ENCODE measurements at regions not wholly inside any gene's neighbourhood (a gene's known extent, or its start where the extent isn't known, plus 50 kb on each side); places are given as distances from the start of the nearest gene placed in this dataset.

DNA sequence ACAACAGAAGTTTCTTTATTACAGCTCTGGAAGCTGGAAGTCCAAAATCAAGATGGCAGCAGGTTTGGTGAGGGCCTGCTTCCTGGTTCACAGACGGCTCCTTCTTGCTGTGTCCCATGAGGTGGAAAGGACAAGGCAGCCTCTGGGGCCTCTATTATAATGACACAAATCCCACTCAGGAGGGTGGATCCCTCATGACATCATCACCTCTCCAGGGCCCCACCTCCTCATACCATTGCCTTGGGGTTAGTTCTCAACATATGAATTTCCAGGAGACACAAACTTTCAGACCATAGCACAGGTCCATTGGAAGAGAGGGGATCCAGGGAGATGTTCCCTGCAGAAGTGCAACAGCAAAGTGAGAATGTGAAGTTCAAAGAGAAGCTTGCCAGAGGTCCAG, 202.8 kb downstream of the TFCP2L1 start:
- no peak for DNase-seq

DNA sequence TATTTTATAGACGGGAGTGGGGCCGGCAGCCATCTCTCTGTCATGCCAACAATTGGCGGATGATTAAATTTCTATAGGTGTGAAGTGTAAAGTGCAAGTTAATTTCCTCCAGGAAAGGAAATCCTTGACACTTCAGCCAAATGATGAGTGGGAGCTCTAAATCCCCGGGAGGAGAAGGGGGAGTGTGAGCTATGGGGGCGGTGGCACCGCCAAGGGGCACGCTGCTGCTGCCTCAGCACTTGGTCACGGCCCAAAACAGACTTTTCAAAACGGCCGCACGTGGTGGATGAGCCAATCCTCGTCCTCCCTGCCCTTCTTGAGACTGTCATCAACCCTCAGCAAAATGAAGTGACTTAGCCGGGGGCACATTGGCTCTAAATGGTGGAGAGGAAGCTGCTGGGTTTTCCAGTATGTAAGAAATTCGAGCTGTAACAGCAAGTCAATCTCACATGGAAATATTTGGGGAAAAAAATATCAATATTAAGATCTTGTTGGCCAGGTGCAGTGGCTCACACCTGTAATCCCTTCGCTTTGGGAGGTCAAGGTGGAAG, 200.8 kb downstream of the TFCP2L1 start:
- DNase-seq = no peak

- DNase-seq = no peak
Measured at GRCh38 chr2:121085801-121086200, 199.2 kb downstream of the TFCP2L1 start.

DNA sequence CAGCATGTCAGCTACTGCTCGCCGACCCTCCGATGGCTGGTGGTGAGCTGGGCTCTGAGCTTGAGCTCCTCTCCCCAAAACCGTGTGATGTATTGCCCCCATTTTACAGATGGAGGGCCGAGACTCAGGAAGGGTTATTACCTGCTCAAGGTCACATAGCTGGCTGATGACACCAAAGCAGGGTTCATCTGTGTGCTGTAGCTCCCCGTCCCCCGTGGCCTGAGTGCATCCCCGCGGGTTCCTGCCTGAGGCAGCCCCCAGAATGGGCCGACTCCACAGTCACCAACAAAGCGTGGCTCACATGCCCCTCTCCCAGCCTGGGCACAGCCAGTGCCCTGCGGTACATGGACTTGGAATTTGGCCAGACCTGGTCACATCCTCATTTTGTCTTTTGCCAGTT, 198.6 kb downstream of the TFCP2L1 start:
- no peak for DNase-seq

DNA sequence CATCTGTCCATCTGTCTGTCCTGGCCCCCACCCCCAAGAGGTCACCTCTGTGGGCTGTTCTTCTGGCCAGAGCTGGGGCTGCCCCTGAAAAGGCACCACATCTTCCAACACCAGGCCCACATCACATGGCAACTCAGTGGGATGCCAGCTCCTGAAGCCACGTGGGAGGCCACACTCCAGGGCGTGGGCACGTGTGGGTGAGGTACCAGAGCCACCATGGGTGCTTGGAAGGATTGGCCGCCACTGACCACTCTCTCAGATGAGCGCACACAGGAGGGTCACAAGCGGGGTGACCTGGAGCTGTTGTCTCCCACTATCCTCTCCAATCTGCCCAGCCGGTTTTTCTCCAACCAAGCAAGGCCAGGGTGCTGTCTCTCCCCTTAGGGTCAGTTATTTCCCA, 197.9 kb downstream of the TFCP2L1 start:
- DNase-seq = no peak

DNA sequence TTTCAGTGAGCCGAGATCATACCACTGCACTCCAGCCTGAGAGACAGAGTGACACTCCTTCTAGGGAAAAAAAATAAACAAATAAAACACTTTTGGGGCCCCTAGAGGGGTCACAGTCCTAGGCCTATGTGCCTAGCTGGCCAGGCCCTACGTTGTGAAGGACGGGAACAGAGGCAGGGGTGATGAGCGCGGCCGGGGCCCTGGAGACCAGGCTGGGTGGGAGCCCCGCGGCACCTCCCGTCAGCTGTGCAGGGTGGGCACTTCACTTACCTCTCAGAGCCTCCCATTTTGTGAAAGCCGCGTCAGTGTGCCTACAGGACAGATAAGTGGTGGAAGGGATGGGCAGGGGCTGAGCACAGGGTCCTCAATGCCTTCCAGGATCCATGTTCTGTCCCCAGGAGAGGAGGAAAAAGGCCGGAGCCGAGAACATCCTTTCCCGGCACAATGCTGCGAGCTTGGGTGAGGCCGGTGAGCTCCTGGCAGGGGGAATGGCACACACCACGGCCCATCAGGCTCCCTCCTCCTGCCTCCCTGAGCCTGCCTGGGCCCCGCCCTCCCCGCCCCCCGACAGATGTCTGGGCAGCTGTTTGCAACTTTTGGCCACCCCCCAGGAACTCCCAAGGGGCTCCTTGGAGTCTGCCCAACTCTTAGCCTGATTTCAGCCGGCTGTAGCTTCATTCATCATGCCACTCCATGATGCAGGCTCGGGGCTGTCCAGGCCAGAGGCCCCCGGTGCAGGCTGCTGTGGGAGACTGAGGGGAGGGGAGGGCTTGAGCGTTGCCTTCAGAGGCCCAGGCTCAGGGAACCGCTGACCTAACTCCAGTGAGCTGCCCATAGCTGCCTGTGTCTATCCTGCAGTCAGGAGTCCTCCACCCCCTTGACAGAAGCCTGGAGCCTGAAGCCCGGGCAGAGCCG, 196.5 kb downstream of the TFCP2L1 start:
- DNase-seq = no peak

- DNase-seq = no peak
Measured at GRCh38 chr2:121089166-121089510, 195.9 kb downstream of the TFCP2L1 start.

DNA sequence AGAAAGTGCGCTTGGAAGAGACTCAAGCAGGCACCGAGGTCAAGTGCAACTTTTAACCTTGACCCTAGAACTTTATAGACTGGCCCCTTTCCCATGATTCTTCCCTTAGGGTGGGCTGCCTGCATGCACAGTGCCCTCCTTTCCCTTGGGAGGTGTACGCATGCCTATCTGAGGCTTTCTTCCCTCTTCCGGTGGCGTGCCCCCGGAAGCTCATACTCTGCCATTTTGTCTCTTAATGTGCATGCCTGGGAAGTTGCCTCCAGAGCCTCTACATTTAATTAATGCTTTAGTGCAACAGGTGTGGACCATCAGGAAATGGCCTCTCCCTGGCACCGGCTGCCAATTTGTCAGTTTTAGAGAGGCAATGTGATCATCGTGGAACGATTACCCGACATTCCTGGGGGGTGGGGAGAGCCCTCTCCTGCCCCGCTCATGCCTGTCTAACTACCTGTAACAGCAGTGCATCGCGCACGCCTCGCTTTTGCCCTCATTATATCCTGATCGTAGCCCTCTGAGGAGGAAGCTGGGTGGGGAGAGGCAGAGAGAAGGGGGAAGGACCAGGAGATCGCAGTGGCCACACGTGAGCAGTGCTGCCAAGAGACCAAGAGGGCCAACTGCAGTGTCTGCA, 194.8 kb downstream of the TFCP2L1 start:
- DNase-seq = no peak

GRCh38 chr2:121092095-121092494, 192.9 kb downstream of the TFCP2L1 start:
- no peak for DNase-seq

GRCh38 chr2:121093692-121094091, 191.3 kb downstream of the TFCP2L1 start:
- no peak for DNase-seq

DNA sequence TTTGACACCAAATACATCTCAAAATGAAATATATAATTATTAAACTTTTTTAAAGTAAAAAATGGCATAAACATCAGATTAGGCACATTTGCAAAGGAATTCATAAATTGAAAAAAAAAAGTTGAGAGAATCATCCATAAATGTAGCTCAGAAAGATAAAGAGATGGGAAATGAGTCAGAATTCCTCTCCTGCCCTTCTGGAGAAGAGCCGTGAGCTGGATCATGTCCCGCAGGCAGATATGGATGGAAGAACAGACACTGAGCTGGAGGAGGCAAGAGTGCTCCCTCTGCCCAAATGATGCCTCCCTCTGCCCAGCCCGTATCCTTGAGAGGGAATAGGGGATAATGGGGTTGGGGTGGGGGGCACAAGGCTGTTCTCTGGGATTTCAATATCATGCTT, 190.9 kb downstream of the TFCP2L1 start:
- DNase-seq = no peak

DNA sequence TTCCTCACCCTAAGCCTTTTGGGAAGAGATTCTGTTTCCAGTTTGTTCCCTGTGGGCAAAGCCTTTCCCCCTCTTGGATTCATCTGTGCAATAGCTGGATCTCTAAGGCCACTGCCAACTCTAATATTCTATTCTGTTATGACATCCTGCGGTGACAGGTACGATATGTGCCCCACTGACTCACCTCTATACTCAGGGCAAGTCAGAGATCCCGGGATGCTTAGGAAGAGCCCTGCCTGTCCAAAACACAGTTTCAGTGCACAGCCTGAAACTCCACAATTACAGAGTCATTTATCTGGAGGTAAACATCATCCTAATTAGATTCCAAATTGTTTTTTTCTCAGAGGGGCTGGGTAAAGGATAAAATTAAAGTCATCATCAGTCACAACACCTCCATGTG, 190.2 kb downstream of the TFCP2L1 start:
- DNase-seq = no peak

GRCh38 chr2:121095257-121096080, 189.5 kb downstream of the TFCP2L1 start:
- DNase-seq = peak; percentile 19 to 39

GRCh38 chr2:121096611-121097010, 188.4 kb downstream of the TFCP2L1 start:
- no peak for DNase-seq

DNA sequence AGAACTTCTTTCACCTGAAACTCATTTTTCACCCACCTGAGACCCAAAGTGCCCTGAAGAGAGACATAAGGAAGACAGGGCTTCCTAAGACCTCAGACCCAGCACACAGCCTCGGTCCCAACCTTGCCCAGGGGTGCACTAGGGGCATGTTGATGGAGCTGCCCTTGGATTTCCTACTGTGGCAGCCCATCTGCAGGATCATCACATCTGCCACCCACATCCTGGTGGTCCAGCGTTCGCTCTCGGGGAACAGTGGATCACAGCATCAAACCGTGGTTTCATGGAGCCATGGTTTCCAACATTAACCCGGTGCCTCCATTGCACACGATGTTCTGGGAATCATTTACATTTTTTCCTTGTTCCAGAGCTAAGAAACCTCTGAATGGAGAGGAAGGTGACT, 186.4 kb downstream of the TFCP2L1 start:
- DNase-seq = no peak

DNA sequence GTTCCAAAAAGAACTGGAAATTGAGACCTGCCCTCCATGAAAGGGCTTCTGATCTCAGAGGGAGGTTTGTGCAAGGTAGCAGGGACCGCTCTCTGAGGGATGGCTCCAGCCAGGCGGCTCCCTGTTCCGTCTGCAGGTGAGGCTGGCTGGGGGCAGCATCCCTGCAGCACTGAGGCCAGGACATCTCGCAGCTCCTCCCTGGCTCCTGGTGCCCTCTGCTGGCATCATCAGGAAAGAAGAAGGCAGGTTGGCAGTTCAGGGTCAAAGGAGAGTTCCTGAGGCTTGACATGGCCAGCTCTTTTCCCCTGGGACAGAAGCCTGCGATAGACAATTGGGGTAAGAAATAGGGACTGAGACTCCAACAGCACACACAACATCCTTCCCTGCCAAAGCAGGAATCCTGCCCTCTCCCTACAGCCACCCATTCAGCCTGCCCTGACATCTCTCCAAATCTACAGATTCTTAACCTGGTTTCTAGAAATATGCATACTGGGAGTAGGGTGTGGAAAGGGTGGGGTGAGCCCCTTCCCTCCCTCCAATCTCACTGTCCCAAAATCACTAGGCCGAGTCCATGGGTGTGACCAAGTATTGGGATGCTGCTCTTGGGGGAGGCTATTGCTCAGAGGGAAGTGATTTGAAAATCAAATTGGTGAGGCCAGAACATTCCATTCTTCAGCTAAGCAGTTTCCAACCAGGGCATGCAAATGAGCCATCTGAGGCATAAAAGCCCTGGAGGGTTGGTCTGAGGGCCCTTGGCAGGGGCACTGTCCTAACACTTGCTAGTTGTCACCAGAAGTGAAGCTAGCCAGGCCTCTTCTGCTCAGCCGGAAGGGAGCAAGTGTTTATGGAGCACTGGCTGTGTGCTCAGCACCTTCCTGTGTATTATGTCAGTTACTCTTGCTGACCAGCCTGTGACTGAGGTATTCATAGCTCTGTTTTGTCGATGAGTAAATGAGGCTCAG, 185.4 kb downstream of the TFCP2L1 start:
- DNase-seq = no peak

DNA sequence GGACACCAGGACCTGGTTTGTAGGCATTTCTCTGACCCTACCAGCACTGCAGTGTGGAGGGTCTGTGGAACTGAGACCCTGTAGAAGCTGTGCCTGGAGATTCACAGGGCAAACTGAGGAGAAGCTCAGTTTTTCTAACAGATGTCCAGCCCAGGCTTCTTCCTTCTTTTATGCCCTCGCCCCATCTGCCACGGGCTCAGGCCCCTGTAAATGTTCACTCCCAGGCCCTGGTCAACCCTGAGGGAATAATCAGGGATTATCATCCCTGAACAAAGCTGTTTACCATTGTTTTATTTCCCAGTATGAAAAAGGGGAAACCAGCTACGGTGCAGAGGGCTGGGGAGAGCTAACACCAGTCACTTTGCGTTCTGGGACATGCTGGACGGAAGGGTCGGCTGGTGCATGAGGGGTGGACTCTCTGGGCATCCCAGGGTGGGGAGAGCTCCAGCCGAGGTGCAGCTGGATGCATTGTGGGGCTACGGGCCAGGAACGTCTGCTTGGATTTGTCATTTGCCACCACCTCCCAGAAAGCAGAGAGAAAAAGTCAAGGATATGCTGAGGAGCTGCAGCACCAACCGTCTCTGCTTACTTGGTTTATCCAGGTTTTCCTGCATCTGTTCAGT, 183.8 kb downstream of the TFCP2L1 start:
- DNase-seq = no peak

DNA sequence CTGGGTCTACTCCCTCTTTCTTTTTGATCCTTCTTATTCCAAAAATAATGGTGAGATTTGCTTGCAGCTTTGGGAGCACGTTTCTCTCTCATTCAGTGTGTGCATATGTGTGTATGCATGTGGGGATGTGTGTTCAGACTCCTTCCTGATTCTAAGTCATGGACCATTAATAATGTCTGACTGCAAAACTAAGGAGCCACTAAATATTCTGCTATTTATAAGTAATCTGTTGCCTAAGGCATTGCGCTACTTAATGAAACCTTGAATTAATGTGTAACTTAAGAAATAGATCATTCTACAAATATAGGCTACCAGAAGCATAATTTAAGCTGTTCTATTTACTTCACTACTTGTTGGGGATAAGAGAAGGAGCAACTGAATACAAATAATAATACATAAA, 182.1 kb downstream of the TFCP2L1 start:
- no peak for DNase-seq

GRCh38 chr2:121103960-121104359, 181.0 kb downstream of the TFCP2L1 start:
- DNase-seq = no peak

DNA sequence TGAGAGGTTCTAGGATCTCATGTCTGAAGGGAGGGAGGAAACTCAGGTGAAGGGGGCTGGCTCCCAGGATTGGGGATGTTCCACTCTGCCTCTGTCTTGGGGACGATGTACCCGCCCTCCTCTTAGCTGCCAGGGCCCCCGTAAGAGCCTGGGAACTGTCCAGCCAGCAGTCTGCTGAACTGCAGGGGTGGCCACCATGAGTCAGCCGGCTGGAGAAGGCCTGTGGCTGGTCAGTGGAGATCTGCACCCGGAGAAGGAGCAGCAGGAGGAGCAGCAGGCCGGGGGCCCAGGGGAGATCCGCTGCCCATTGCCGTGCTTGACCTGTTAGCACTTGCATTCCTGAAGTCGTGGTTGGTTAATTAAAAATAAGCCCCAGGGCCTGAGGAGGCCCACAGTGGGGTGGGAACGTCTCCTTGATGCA, 180.3 kb downstream of the TFCP2L1 start:
- no peak for DNase-seq

- DNase-seq = no peak
Measured at GRCh38 chr2:121110924-121111323, 174.1 kb downstream of the TFCP2L1 start.

GRCh38 chr2:121118951-121119350, 166.1 kb downstream of the TFCP2L1 start:
- no peak for DNase-seq

Data from activated CD4-positive, alpha-beta T cell treated with anti-CD3 and anti-CD28 coated beads, Interleukin-2, amount 50 U/mL, for 48 hours (primary cell).